ENCODE measurements at regions not wholly inside any gene's neighbourhood (a gene's known extent, or its start where the extent isn't known, plus 50 kb on each side); places are given as distances from the start of the nearest gene placed in this dataset.

DNA sequence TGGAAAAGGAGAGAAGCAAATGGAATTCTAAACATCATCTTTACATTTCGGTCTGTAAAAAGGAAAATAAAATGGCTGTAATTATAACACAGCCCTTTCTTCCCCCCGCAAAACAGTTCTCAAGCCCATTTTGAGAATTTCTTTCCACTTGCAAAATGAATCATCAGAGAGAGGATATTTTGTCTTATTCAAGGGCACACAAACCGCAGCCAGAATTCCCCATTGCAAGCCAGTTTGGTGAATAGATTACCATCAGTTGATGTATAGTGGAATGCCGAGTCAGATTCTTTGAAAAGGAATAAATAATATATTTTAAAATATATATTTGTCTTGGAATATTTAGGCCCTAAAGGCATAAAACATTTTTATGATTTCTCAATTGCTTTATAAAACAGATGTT, 420.4 kb upstream of the SEMA6D start:
- no peaks in the 10 kb centered on the region for H3K27me3 Mint-ChIP-seq
- no CpG with 5 or more reads among the region's 4 CpGs for WGBS (ENCODE audit: insufficient coverage)
- no peaks in the 10 kb centered on the region for H3K4me1 Mint-ChIP-seq
- Histone ChIP-seq H3K79me2 (ENCODE audit: control insufficient read depth, insufficient read depth, low read length) (no peaks in the 10 kb centered on the region), H3K36me3 (replicated peaks in 1 of 2; ENCODE audit: control extremely low read depth in 1 of 2, control insufficient read depth in 1 of 2, extremely low read depth in 1 of 2, insufficient read depth in 2 of 2, low read length in 1 of 2) (no peaks in the 10 kb centered on the region), H3K4me1 (ENCODE audit: control insufficient read depth in 2 of 2, insufficient read depth in 2 of 2, low read length in 2 of 2) (no peaks in the 10 kb centered on the region), H3K27ac (ENCODE audit: low read length in 2 of 2) (no peak overlapping the region), H3K9ac (ENCODE audit: low read length) (no peak overlapping the region), H3K4me3 (ENCODE audit: control extremely low read depth in 1 of 5, extremely low read depth in 1 of 5, insufficient read depth in 1 of 5, low read depth in 2 of 5, low read length in 4 of 5) (no peak overlapping the region), H3K9me3 (ENCODE audit: control extremely low read depth in 1 of 3, control insufficient read depth in 2 of 3, insufficient read depth in 1 of 3, low read length in 2 of 3) (no peaks in the 10 kb centered on the region), H3K4me2 (replicated peaks; ENCODE audit: low read depth, low read length, poor library complexity, severe bottlenecking) (no peak overlapping the region), H4K20me1 (ENCODE audit: control insufficient read depth, insufficient read depth, low read length, poor library complexity, severe bottlenecking) (no peaks in the 10 kb centered on the region), H3K27me3 (replicated peaks in 1 of 4; ENCODE audit: control extremely low read depth in 1 of 4, control insufficient read depth in 3 of 4, insufficient read depth in 4 of 4, low read length in 3 of 4) (no peaks in the 10 kb centered on the region), H2AFZ (ENCODE audit: insufficient read depth, low read depth, low read length, poor library complexity, severe bottlenecking) (no peak overlapping the region)
- H3K9me3 Mint-ChIP-seq (ENCODE audit: insufficient read depth) = no peaks in the 10 kb centered on the region
- no peak for DNase-seq
- intact Hi-C loops (cut with micrococcal nuclease) = no loop called here
- no peak overlapping the region for H3K27ac Mint-ChIP-seq
- ChIA-PET CTCF (no interaction called here), POLR2A (no interaction called here)
- TF ChIP-seq CTCF (IDR thresholded peaks at IDR 0.05) (no peak), EZH2 (IDR thresholded peaks at IDR 0.05; ENCODE audit: borderline replicate concordance, insufficient read depth, low read depth, low read length, poor library complexity, severe bottlenecking) (no peak)
- ATAC-seq (ENCODE audit: low read depth) = no peak
- H3K4me3 Mint-ChIP-seq = no peak overlapping the region

DNA sequence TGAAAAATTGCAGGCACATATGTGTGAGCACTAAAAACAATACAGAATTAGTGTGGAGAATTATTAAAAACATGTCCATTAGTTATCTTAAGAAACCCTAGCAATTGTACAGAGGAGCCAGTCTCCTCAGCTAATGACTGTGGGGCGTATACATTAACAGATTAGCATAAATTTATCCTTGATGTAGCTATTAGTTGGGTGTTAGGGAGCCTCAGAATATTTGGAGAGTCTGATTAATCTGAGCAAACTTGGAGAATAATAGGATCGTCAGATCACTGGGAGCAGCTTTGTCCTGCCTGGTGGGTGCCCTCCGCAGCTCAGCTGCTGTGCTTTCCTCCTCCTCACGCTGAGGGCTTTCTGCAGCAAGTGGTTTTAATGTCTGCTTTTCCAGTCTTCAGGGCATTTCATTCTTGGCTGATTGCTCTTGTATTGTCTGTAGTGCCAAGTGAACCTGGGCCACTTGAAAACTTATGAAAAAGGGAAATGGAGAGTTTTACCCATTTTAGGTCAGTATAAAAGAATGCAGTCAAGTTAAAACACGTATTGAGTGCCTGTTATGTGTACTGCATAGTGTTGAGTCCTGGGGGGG, 417.4 kb upstream of the SEMA6D start:
- no peaks in the 10 kb centered on the region for H3K9me3 Mint-ChIP-seq (ENCODE audit: insufficient read depth)
- Histone ChIP-seq H3K9ac (ENCODE audit: low read length) (no peak overlapping the region), H3K36me3 (replicated peaks in 1 of 2; ENCODE audit: control extremely low read depth in 1 of 2, control insufficient read depth in 1 of 2, extremely low read depth in 1 of 2, insufficient read depth in 2 of 2, low read length in 1 of 2) (no peaks in the 10 kb centered on the region), H3K4me2 (replicated peaks; ENCODE audit: low read depth, low read length, poor library complexity, severe bottlenecking) (no peak overlapping the region), H3K9me3 (ENCODE audit: control extremely low read depth in 1 of 3, control insufficient read depth in 2 of 3, insufficient read depth in 1 of 3, low read length in 2 of 3) (no peaks in the 10 kb centered on the region), H3K4me1 (ENCODE audit: control insufficient read depth in 2 of 2, insufficient read depth in 2 of 2, low read length in 2 of 2) (no peaks in the 10 kb centered on the region), H3K27ac (ENCODE audit: low read length in 2 of 2) (no peak overlapping the region), H2AFZ (ENCODE audit: insufficient read depth, low read depth, low read length, poor library complexity, severe bottlenecking) (no peak overlapping the region), H3K4me3 (ENCODE audit: control extremely low read depth in 1 of 5, extremely low read depth in 1 of 5, insufficient read depth in 1 of 5, low read depth in 2 of 5, low read length in 4 of 5) (no peak overlapping the region), H3K27me3 (replicated peaks in 1 of 4; ENCODE audit: control extremely low read depth in 1 of 4, control insufficient read depth in 3 of 4, insufficient read depth in 4 of 4, low read length in 3 of 4) (no peaks in the 10 kb centered on the region), H3K79me2 (ENCODE audit: control insufficient read depth, insufficient read depth, low read length) (no peaks in the 10 kb centered on the region), H4K20me1 (ENCODE audit: control insufficient read depth, insufficient read depth, low read length, poor library complexity, severe bottlenecking) (no peaks in the 10 kb centered on the region)
- POLR2A ChIA-PET = no interaction called here
- H3K4me1 Mint-ChIP-seq = no peaks in the 10 kb centered on the region
- no peaks in the 10 kb centered on the region for H3K27me3 Mint-ChIP-seq
- intact Hi-C loops (cut with micrococcal nuclease) = no loop called here
- no peak overlapping the region for H3K4me3 Mint-ChIP-seq
- ATAC-seq (ENCODE audit: low read depth) (no peak), DNase-seq (no peak)
- 91% methylated on average over 3 of the region's 5 CpGs for WGBS (ENCODE audit: insufficient coverage)
- no peak overlapping the region for H3K27ac Mint-ChIP-seq
- CTCF ChIA-PET = no interaction called here
- TF ChIP-seq CTCF (IDR thresholded peaks at IDR 0.05) (no peak), EZH2 (IDR thresholded peaks at IDR 0.05; ENCODE audit: borderline replicate concordance, insufficient read depth, low read depth, low read length, poor library complexity, severe bottlenecking) (no peak)

All from B cell (primary cell).